Stimulated activated CD4-positive, alpha-beta T cell treated with anti-CD3 and anti-CD28 coated beads, Interleukin-12 subunit alpha, Interleukin-12 subunit beta, amount 100 ng/mL, for 48 hours (primary cell): ENCODE measurements at regions not wholly inside any gene's neighbourhood (a gene's known extent, or its start where the extent isn't known, plus 50 kb on each side); places are given as distances from the start of the nearest gene placed in this dataset.

ENCODE experiments used
- DNase-seq, 3 donors: peaks; one replicate each; pipeline ENCODE4 v3.0.0-alpha.2; 2020; ENCODE audit warnings: low read depth in 2 of 3, low spot score in 1 of 3

DNA sequence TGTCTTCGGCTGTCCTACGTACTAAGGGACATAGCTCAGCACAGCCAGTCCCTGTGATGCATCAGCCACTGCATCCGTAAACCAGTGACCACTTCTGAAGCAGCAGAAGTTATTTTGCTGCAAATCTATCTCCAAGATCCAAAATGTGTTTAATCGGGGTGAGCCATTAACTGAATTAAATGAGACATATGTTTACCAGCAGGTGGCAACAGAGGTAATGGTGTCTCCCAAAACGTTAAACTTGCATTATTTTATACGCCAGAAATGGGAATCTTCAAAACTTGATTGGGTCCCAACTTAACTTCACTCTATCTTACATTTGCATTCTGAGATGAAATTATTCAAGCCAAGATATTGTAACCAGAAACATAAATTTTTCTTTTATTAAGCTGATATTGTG is 75.3 kb upstream of the BOC start:
- no peak for DNase-seq

DNA sequence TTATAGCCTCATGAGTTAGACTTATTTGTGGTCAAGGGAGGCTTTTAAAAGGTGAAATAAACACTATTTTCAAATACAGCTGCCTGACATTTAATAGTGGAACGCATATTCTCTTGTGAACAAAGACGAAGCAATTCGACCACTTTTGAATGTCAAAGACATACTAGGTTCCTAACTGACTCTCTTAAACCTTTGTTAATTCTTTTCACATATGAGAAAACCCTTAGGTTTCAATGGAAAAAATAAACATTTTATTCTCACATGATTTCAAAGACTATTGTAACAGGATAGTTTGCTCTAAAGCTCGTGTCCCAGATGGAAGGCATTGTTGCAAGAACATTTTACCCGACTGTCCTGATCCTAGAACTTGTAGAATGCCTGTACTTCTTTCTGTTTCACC is 74.8 kb upstream of the BOC start:
- no peak for DNase-seq

DNA sequence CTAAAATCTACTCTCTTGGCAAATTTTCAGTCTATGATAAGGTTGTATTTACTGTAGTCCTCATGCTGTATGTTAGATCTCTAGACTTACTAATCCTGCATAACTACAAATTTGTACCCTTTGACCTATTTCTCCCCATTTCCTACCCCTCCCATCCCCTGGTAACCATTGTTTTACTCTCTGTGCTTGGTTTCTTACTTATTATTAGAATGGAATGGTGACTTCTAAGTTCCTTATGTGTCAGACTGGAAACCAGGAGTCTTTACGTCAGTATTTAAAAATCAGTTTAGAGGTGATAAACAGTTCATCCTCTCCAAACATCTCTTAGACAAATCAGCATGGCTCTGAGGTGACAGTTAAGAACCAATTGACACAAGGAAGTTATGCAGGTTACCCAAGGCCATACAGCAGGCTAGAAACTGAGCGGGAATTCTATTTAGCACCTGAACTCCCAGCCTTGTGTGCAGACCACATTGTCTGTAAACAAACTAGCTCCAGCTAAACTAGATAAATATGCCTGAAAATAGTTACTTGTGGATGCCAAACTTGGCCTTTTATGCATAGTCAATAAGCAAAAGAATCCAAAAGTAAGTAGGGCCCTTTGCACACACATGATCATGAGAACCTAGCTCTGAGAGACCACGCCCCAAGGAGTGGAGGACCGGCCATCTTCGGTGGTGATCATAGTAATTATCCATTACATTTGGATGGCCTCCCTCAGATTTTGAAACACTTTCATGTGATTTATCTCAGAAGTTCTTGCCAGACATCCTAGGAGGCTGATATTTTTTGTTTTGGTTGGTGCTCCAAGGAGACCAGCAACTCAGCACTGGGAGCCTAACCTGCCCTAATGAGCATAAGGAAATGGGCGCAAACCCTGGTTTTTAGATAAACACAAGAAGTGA is 72.3 kb upstream of the BOC start:
- no peak for DNase-seq

DNA sequence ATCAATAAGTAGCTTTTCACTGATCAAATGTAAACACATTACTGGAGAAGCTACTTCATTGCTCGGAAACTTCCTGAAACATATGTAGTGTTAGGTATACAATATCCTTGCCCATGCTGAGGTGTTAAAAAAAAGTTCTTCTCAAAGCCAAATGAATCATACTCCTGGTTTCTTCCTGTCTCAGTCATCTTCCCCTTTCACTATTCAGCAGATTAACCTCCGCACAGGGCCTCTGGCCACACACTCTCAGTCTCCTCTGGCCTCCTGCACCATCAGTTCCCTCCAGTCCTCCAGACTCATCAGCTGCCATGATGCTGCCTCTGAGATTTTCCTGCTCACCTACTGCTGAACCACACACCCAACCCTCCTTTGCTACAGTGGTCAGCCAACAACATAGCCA is 70.5 kb upstream of the BOC start:
- DNase-seq: no peak

DNA sequence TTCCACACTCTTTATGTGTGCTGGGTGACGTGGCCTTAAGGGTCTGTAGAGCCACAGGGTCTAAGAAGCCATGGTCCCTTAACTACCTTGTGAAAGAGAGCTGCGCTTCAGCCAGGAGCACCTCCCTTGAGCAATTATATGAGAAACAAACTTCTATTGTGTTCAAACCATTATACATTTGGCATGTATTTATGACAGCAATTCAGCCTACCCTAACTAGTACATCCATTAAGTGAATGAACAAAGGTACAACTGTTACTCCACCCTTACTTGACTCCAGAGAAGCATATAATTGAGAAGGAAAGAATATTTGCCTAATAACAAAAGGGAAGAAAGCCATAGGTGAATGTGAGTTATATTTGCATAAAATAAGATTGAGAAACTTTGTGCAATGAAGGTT is 69.8 kb upstream of the BOC start:
- no peak for DNase-seq

DNA sequence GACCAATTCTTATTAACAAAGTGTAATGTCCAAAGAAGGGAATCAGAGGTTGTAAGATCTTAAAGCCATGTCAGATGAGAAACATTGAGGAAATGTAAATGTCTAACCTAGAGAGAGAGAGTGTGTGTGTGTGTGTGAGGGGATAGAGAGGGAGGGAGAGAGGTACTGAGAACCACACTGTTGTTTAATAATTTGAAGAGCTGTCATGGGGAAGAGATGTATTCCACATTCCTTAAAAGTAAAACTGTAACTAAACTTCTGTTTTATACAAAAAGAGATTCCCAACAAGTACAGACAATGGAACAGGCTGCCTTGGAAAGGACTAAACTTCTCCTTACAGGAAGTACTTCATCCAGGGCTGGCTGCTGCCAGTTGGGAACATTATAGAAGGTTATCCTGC is 68.9 kb upstream of the BOC start:
- DNase-seq: no peak

DNA sequence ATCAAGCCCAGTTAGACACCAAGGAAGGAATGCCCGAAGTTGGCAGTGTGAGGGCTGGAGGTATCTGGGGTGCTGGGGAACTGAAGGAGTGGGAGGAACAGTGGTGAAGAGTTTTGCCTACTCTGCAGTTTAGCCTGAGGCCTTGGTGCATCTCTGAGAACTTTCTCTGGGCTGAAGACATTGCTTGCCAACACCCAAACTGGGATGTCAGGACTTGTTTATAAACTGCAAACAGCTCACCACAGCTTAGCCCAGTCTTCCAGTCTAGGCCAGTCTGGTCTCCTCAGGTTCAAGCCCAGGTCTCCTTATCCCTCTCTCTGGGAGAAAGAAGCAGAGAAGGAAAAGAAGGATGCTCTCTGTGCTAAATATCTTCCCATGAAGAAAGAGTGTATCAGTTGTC is 68.0 kb upstream of the BOC start:
- no peak for DNase-seq

DNA sequence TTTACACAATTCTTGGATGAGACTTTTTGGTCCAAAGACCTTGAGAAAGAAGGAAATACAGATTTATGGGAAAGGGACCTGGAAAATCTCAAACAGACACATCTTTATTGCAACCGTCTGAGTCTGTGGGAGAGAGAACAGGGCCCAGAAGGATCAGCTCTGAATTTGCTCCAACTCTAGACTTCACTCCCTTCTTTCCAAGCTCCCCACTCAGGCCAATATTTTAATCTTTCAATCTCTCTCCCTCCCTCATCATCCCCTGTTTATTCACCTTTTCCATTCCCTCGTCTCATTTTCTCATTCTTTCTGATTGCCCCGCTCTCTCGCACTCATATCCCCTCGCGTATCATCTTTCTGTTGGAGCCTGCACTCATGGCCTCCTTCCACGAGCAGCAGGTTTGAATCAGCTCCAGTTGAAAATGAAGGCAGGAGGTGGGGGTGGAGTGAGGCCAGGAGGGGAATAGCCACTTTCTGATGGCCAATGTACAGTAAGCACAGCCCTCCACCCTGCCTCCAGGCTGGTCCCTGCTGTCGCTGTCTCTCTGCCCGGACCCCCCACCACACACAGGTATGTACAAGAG is 63.6 kb upstream of the BOC start:
- no peak for DNase-seq

DNA sequence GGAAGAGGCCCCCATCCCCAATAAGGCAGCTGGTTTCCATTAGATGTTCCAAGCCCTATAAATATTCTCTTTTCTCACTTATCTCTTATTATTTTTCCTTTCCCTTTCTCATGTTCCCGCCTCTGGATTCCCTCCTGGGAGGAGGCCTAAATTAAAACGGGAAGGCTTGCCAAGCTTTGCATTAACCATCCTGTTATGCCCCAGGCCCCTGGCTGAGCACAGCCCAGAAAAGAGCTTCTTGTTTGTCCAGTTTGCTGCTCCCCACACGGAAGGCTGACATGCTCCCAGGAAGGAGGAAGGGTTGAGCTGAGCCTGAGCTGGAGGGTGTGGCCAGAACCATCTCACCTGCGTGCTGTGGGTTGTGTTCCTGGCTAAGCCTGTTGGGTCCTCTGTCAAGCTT is 63.1 kb upstream of the BOC start:
- DNase-seq: no peak

DNA sequence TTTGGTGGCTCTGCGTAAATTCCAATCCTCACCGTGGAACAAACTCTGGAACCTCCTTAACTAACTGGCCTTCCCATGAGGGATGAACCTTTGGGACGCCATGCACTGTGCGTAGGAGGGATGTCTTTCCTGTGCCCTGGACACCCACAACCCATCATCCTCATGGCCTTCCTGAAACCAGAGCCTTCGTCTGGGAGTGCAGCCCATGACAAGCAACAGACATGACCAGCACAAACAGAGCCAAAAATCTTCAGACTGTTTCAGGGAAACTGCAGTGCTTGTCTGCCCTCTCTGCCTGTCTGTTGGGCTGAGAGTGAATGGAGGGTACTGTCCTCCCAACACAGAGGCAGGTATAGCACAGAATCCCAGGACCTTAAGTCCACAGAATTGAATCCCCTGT is 61.1 kb upstream of the BOC start:
- DNase-seq: no peak

DNA sequence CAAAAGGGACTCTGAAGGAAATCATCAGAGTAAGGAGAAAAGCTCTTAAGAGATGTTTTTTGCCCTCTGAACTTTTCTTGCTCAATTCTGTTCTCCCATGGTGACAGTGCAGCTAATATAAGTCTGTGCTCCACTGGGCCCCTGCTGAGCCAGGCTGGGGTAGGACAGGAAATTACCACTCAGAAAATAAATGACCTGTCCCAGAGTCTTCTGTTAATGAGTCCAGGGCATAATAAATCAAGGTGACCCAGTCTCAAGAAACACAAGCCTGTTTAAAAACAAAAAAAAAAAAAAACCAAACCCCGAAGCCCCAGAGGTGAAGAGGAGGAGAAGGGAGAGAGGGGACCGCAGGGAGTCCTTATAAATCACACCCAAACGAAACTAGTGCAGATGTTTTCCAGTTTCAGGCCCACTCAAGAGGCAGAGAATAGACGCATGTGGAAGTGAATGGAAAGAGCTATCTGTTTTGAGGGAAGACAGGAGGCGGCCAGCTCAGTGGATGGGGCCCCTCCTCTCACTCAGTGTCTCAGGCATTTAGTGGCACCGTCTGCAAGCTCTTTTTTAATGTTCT is 59.8 kb upstream of the BOC start:
- no peak for DNase-seq

DNA sequence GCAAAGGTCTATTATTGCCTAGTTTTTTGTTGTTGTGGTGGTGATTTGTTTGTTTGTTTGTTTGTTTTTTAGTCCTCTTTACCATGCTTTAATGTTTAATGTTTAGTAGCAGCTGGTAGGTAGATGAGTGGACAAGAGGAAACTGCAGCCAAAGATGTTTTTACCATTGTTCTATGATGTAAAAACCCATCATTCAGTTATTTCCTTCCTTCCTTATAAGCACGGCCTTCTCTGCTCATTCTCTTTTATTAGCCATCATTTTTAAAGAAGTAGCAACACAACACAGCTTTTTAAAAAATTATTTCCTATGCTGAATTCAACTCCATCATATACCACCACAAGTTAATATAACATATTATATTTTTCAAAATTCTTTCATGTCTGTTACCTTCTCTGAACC is 58.5 kb upstream of the BOC start:
- no peak for DNase-seq

DNA sequence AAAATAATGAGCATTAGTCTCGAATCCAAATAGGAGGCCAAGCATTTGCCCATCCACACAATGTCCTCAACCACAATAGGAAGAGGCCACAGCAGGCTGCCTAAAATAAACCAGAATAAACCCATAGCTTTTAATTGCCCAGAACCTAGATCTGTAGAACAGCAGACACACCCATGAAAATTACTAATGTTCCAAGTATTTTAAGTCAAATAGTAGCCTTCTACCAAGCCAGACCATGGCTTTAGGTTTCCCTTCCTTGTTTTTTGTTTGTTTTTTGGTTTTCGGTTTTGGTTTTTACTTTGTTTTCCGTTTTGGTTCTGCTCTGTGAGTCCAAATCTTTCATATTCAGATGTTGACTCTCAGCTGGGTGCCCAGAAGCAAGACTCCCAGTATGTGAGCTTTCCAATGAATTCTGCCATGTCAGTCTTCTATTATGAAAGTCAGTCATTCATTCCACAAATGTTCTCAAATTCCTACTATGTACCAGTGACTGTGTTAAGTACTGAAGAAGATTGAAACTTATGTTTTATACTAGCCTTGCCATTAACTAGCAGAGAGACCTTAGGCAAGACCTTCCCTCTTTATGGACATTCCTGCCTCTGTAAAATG is 57.8 kb upstream of the BOC start:
- DNase-seq: no peak

DNA sequence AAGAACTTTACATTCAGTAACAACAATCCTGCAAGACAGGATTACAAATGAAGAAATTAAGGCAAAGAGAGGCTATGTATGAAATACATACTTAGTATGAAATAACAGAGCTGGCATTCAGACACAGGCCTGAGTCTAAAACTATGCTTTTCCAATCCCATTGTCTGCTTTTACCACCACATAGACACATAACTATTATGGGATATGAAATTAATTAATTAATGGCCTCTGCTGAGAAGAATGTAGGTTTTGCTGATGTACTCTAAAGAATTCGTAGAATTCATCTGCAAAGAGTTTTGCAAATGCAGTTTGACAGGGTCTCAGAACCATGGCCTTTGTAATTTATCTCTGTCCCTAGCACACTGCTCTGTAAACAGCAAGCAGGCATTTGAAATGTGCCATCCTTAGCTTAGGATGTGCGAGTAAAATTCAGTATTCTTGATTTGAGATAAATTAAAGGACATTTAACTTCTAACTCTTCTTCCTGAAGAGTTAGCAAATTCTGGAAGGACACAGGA is 54.5 kb upstream of the BOC start:
- DNase-seq: no peak

DNA sequence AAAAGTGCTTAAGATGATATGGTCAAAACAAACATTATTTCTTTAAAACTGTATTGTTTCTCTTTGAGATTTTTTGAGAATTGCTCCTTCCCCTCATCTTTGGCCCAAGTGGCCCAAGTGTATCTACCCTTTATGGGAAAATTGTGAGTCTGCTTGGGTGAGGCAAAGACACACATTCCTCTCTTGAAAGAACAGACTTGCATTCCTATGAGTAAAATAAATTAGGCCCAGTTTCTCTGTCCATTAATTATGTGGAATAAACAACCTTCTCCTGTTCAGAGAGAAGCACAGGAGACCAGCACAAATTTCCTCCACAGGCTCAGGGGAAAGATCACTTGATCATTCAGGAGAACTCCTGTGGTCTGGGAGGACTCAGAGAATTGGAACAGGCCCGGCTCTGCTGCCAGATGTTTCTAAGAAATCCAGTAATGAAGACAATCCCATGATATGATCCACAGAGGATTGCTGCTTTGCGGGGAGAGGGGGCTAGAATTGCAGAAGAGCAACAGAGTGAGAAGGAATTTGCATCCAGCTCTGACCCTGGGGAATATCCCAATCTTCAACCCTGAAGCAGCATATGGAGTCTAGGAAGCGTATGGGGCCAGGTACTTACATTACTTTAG is 53.8 kb upstream of the BOC start:
- no peak for DNase-seq

DNA sequence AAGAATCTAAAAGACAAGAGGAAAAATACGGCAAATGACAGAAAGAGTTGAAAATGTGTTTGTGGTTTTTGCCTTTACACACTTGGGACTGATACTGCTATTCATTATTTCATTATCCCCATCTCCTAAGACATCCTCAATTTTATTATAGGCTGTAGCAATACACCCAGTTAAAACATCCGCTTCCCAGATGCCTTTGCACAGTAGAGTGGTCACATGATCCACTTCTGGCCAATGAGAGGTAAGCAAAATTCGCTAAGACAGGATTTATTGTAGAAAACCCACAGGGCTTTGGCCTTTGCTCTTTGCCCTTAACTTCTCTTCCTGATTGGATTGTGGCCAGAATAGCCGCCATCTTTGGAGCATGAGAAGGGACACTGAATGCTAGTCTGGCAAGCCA is 53.2 kb upstream of the BOC start:
- DNase-seq: no peak
